ENCODE measurements at regions not wholly inside any gene's neighbourhood (a gene's known extent, or its start where the extent isn't known, plus 50 kb on each side); places are given as distances from the start of the nearest gene placed in this dataset.

DNA sequence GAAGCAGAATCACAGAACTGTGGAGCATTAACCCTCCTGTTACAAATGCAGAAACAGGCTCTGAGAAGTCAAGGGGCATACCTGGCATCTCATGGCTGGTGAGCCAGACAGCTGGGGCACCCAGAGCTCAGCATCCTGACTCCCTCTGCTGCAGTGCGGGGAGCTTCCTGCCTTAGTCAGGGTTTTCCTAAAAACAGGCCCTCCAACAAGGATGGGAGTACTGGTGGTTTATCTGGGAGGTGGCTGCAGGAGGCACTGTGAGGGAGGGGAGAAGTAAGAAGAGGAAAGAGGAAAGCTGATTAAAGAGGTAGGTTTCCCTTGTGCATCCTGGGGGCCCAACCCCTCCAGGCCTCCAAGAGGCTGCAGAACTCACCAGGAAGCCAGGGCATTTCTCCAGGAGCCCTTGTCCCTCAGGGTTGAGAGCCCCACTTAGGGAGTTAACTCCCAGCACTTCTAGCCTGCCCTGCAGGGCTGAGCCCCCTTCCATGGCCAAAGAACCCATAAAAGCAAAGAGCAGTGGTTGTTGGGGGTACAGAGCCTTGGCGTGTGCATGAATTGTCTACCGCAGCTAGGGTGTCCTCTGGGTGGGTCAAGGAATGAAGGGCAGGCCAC is 261.5 kb upstream of the RPL38 start (continued):
- TF ChIP-seq YY1 (IDR thresholded peaks at IDR 0.05; ENCODE audit: low read depth, low read length): no peak
- no peak for TF ChIP-seq POLR2A (IDR thresholded peaks at IDR 0.05; ENCODE audit: control extremely low read depth in 1 of 2, low read depth in 2 of 2, low read length in 2 of 2)
- no peak for TF ChIP-seq SUZ12 (IDR thresholded peaks at IDR 0.05; ENCODE audit: low read length)
- no peak for TF ChIP-seq HDAC2 (IDR thresholded peaks at IDR 0.05; ENCODE audit: borderline replicate concordance in 1 of 2, low read depth in 2 of 2, low read length in 2 of 2)
- no peak for TF ChIP-seq SP1 (IDR thresholded peaks at IDR 0.05; ENCODE audit: low read depth, low read length)
